Right hindlimb (tissue), 1 donor: ENCODE measurements at regions not wholly inside any gene's neighbourhood (a gene's known extent, or its start where the extent isn't known, plus 50 kb on each side); places are given as distances from the start of the nearest gene placed in this dataset.
A peak's percentile ranks its signal among the peaks of the same experiment; 100 is the strongest.

ENCODE experiments used
- DNase-seq: peaks from one replicate; pipeline ENCODE4 v3.0.0-alpha.2; 2018

GRCh38 chr6:168154263-168154917, 75.4 kb upstream of the FRMD1 start:
- no peak for DNase-seq

GRCh38 chr6:168153553-168153952, 74.5 kb upstream of the FRMD1 start:
- no peak for DNase-seq

- DNase-seq, result no peak
These were observed 74.0 kb upstream of the FRMD1 start for GRCh38 chr6:168152980-168153379.

- DNase-seq, result no peak
These were observed 73.4 kb upstream of the FRMD1 start for GRCh38 chr6:168152306-168152963.

GRCh38 chr6:168150551-168151320, 71.7 kb upstream of the FRMD1 start:
- DNase-seq, result no peak

GRCh38 chr6:168149015-168149414, 70.0 kb upstream of the FRMD1 start:
- DNase-seq, result no peak

GRCh38 chr6:168148231-168148849, 69.3 kb upstream of the FRMD1 start:
- DNase-seq, result no peak

- DNase-seq, result no peak
These were observed 68.3 kb upstream of the FRMD1 start for GRCh38 chr6:168147205-168147738.

- no peak for DNase-seq
These were observed 67.0 kb upstream of the FRMD1 start for GRCh38 chr6:168145747-168146596.

GRCh38 chr6:168139121-168139520, 60.1 kb upstream of the FRMD1 start:
- DNase-seq, result no peak

- no peak for DNase-seq
These were observed 59.4 kb upstream of the FRMD1 start for GRCh38 chr6:168138436-168138835.

- no peak for DNase-seq
These were observed 58.0 kb upstream of the FRMD1 start for GRCh38 chr6:168137024-168137423.

GRCh38 chr6:168136622-168137021, 57.6 kb upstream of the FRMD1 start:
- no peak for DNase-seq

GRCh38 chr6:168136001-168136400, 57.0 kb upstream of the FRMD1 start:
- no peak for DNase-seq

- no peak for DNase-seq
These were observed 55.7 kb upstream of the FRMD1 start for GRCh38 chr6:168134560-168135201.

- DNase-seq, result no peak
These were observed 54.9 kb upstream of the FRMD1 start for GRCh38 chr6:168133687-168134559.

- DNase-seq, result peak; percentile 77
These were observed 54.2 kb upstream of the FRMD1 start for GRCh38 chr6:168133168-168133561.

GRCh38 chr6:168132531-168133167, 53.6 kb upstream of the FRMD1 start:
- peak; percentile 63 for DNase-seq

- DNase-seq, result no peak
These were observed 52.7 kb upstream of the FRMD1 start for GRCh38 chr6:168131464-168132415.
